H1 (cell line): ENCODE measurements at regions not wholly inside any gene's neighbourhood (a gene's known extent, or its start where the extent isn't known, plus 50 kb on each side); places are given as distances from the start of the nearest gene placed in this dataset.
A peak's percentile ranks its signal among the peaks of the same experiment; 100 is the strongest.

Experiments used
- CTCF ChIA-PET: fragments of 300-600 bp; sonication (Branson Sonifier 250); formaldehyde crosslinking; loops from one replicate; lab custom pipeline; 2021; ENCODE audit not compliant: partially characterized antibody; lab: Charles Lee
- POLR2A ChIA-PET: fragments of 300-600 bp; sonication (Branson Sonifier 250); formaldehyde crosslinking; loops from one replicate; lab custom pipeline; 2021; ENCODE audit warnings: inconsistent platforms; ENCODE audit not compliant: partially characterized antibody; lab: Charles Lee
- DNase-seq, 2 experiments: peaks; one replicate each; pipeline versions ENCODE4 v3.0.0 to v3.0.0-alpha.2; 2010 to 2022; ENCODE audit warnings: low spot score in 2 of 2, low read depth in 1 of 2, mixed read lengths in 1 of 2
- FAIRE-seq: peaks from 2 replicates; lab custom pipeline; 2011; peaks lifted over from hg19 to GRCh38; lab: Jason Lieb, UNC
- H2AFZ ChIP-seq: 2 replicates; pipeline ENCODE4 v1.8.1; 2012; ENCODE audit warnings: low read length, inconsistent platforms
- H2AK5ac ChIP-seq: 2 replicates; pipeline ENCODE4 v1.6.1; 2013; ENCODE audit warnings: low read depth, low read length
- H2BK120ac ChIP-seq: replicated peaks from 2 replicates; pipeline ENCODE3; 2013; ENCODE audit warnings: low read depth, low read length, inconsistent platforms
- H2BK12ac ChIP-seq: 2 replicates; pipeline ENCODE4 v1.6.1; 2013; ENCODE audit warnings: low read depth, low read length
- H2BK15ac ChIP-seq: 2 replicates; pipeline ENCODE4 v1.6.1; 2013; ENCODE audit warnings: low read length
- H2BK20ac ChIP-seq: 2 replicates; pipeline ENCODE4 v1.6.1; 2013; ENCODE audit warnings: low read length
- H2BK5ac ChIP-seq: 2 replicates; pipeline ENCODE4 v1.6.1; 2013; ENCODE audit warnings: low read depth, low read length
- H3K14ac ChIP-seq: 2 replicates; pipeline ENCODE4 v1.6.1; 2013; ENCODE audit warnings: inconsistent platforms; ENCODE audit not compliant: insufficient read length
- H3K18ac ChIP-seq: 2 replicates; pipeline ENCODE4 v1.6.1; 2013; ENCODE audit warnings: low read length; ENCODE audit errors: extremely low read depth
- H3K23ac ChIP-seq: 2 replicates; pipeline ENCODE4 v1.6.1; 2013; ENCODE audit warnings: inconsistent platforms; ENCODE audit not compliant: insufficient read length
- H3K23me2 ChIP-seq: 2 replicates; pipeline ENCODE4 v1.6.1; 2013; ENCODE audit warnings: low read depth, low read length
- H3K27ac ChIP-seq: 2 replicates; pipeline ENCODE4 v1.6.1; 2011; ENCODE audit warnings: low read depth, low read length, inconsistent platforms
- H3K27me3 ChIP-seq, 4 experiments: replicated peaks in 1 of 4; 1 replicate in 1 of 4; 2 replicates in 3 of 4; pipeline versions ENCODE4 v1.6.1 to v1.8.1; 2011 to 2013; ENCODE audit warnings: low read length in 3 of 4, mild to moderate bottlenecking in 3 of 4, inconsistent platforms in 2 of 4, mixed read lengths in 2 of 4, moderate library complexity in 1 of 4; ENCODE audit not compliant: control insufficient read depth in 3 of 4, insufficient read depth in 3 of 4; ENCODE audit errors: extremely low read depth in 1 of 4
- H3K36me3 ChIP-seq, 4 experiments: 2 replicates each; pipeline versions ENCODE4 v1.6.1 to v1.8.1; 2011 to 2013; ENCODE audit warnings: mild to moderate bottlenecking in 4 of 4, low read length in 3 of 4, moderate library complexity in 2 of 4, control low read depth in 1 of 4, inconsistent platforms in 1 of 4; ENCODE audit not compliant: insufficient read depth in 4 of 4, control insufficient read depth in 2 of 4
- H3K4ac ChIP-seq: replicated peaks from 2 replicates; pipeline ENCODE3; 2013; ENCODE audit warnings: low read length, low read depth, mixed read lengths, inconsistent platforms; ENCODE audit not compliant: insufficient read length
- H3K4me1 ChIP-seq, 4 experiments: replicated peaks in 1 of 4; 1 replicate in 1 of 4; 2 replicates in 3 of 4; pipeline versions ENCODE4 v1.6.1 to v1.8.1; 2011 to 2013; ENCODE audit warnings: low read length in 3 of 4, inconsistent platforms in 2 of 4, mixed read lengths in 1 of 4; ENCODE audit not compliant: insufficient read depth in 4 of 4, control insufficient read depth in 3 of 4
- H3K4me2 ChIP-seq, 2 experiments: 2 replicates each; pipeline versions ENCODE4 v1.6.1 to v1.8.1; 2011 to 2013; ENCODE audit warnings: low read depth in 2 of 2, low read length in 2 of 2, control low read depth in 1 of 2, inconsistent platforms in 1 of 2, mild to moderate bottlenecking in 1 of 2; ENCODE audit not compliant: insufficient read depth in 1 of 2
- H3K4me3 ChIP-seq, 4 experiments: fragments of 200-600, 300-600 bp in 1 of 4; sonication (generic), shearing (Covaris generic), sonication (Bioruptor Twin) in 1 of 4; 2 replicates each; pipeline versions ENCODE4 v1.5.1 to v1.8.1; 2011 to 2016; ENCODE audit warnings: low read length in 4 of 4, low read depth in 3 of 4, control low read depth in 2 of 4, inconsistent platforms in 2 of 4, mild to moderate bottlenecking in 2 of 4, mixed read lengths in 1 of 4, moderate library complexity in 1 of 4; ENCODE audit not compliant: insufficient read depth in 2 of 4; ENCODE audit errors: extremely low read depth in 1 of 4
- H3K56ac ChIP-seq: replicated peaks from 2 replicates; pipeline ENCODE3; 2013; ENCODE audit warnings: low read depth, mild to moderate bottlenecking, mixed read lengths, low read length, inconsistent platforms; ENCODE audit not compliant: insufficient read length
- H3K79me1 ChIP-seq: 2 replicates; pipeline ENCODE4 v1.6.1; 2013; ENCODE audit warnings: low read depth, low read length, control low read depth
- H3K79me2 ChIP-seq, 2 experiments: 2 replicates each; pipeline versions ENCODE4 v1.6.1 to v1.8.1; 2012 to 2013; ENCODE audit warnings: low read length in 2 of 2, mild to moderate bottlenecking in 2 of 2, inconsistent platforms in 1 of 2; ENCODE audit not compliant: insufficient read depth in 2 of 2, control insufficient read depth in 1 of 2
- H3K9ac ChIP-seq, 4 experiments: replicated peaks in 1 of 4; 1 replicate in 1 of 4; 2 replicates in 3 of 4; pipeline versions ENCODE4 v1.6.1 to v1.8.1; 2011 to 2013; ENCODE audit warnings: low read depth in 3 of 4, low read length in 3 of 4, control low read depth in 2 of 4, mild to moderate bottlenecking in 2 of 4, moderate library complexity in 2 of 4, inconsistent platforms in 1 of 4; ENCODE audit errors: extremely low read depth in 1 of 4
- H3K9me3 ChIP-seq, 2 experiments: 2 replicates each; pipeline versions ENCODE4 v1.6.1 to v1.8.1; 2012 to 2013; ENCODE audit warnings: mild to moderate bottlenecking in 2 of 2, moderate library complexity in 2 of 2, control low read depth in 1 of 2, inconsistent platforms in 1 of 2, low read depth in 1 of 2, low read length in 1 of 2, mixed read lengths in 1 of 2; ENCODE audit not compliant: insufficient read depth in 2 of 2
- H4K20me1 ChIP-seq, 2 experiments: replicated peaks in 1 of 2; 2 replicates each; pipeline versions ENCODE3 to v1.8.1; 2011 to 2013; ENCODE audit warnings: inconsistent platforms in 2 of 2, low read length in 2 of 2, mild to moderate bottlenecking in 1 of 2; ENCODE audit not compliant: insufficient read depth in 2 of 2, control insufficient read depth in 1 of 2
- H4K5ac ChIP-seq: 2 replicates; pipeline ENCODE4 v1.6.1; 2013; ENCODE audit warnings: low read length, low read depth, mixed read lengths, inconsistent platforms; ENCODE audit not compliant: insufficient read length
- H4K8ac ChIP-seq: 2 replicates; pipeline ENCODE4 v1.8.0; 2013; ENCODE audit warnings: mild to moderate bottlenecking, moderate library complexity, low read length, inconsistent platforms; ENCODE audit not compliant: insufficient read depth; ENCODE audit errors: extremely low read depth
- H4K91ac ChIP-seq: replicated peaks from 2 replicates; pipeline ENCODE3; 2013; ENCODE audit warnings: low read length, mixed read lengths, inconsistent platforms; ENCODE audit not compliant: insufficient read length
- CBX8 ChIP-seq: fragments of 300-800, 300-1000 bp; sonication (generic); IDR thresholded peaks from 2 replicates; pipeline ENCODE4 v1.7.1; 2016; ENCODE audit warnings: low read depth, low read length, borderline replicate concordance
- HDAC2 ChIP-seq, 2 experiments: fragments of 300-600 bp in 1 of 2; sonication (generic) in 1 of 2; IDR thresholded peaks; 2 replicates each; pipeline ENCODE4 v1.6.1; 2011 to 2012; ENCODE audit warnings: low read depth in 2 of 2, low read length in 2 of 2, mild to moderate bottlenecking in 2 of 2, moderate library complexity in 2 of 2, borderline replicate concordance in 1 of 2, inconsistent platforms in 1 of 2
- PHF8 ChIP-seq: fragments of 200-600 bp; sonication (generic); conservative IDR thresholded peaks from 2 replicates; pipeline ENCODE4 v1.7.1; 2012; ENCODE audit warnings: low read depth, mild to moderate bottlenecking, inconsistent platforms, low read length, moderate library complexity
- RAD21 ChIP-seq, 2 experiments: IDR thresholded peaks in 1 of 2; conservative IDR thresholded peaks in 1 of 2; 2 replicates each; pipeline ENCODE4 v1.6.1; 2011; ENCODE audit warnings: low read depth in 2 of 2, low read length in 2 of 2, improper control_type of control experiment in 1 of 2, inconsistent platforms in 1 of 2, mild to moderate bottlenecking in 1 of 2, moderate library complexity in 1 of 2
- SP4 ChIP-seq: IDR thresholded peaks from 2 replicates; pipeline ENCODE4 v1.6.1; 2012; ENCODE audit warnings: low read length, inconsistent platforms
- WGBS, 2 experiments: shearing (Covaris generic) in 1 of 2; methylation state at CpG; one replicate each; pipeline versions ENCODE4 v1.1.6 to v1.1.7; 2013 to 2015; ENCODE audit warnings: low lambda C conversion rate in 2 of 2, mixed read lengths in 2 of 2, inconsistent platforms in 1 of 2, low coverage in 1 of 2, missing lambda C conversion rate in 1 of 2; ENCODE audit not compliant: insufficient replicate concordance in 2 of 2, insufficient coverage in 1 of 2, insufficient read length in 1 of 2; ENCODE audit errors: extremely low coverage in 1 of 2, missing lambda C conversion rate in 1 of 2; 5-methylcytosine and 5-hydroxymethylcytosine counted together

DNA sequence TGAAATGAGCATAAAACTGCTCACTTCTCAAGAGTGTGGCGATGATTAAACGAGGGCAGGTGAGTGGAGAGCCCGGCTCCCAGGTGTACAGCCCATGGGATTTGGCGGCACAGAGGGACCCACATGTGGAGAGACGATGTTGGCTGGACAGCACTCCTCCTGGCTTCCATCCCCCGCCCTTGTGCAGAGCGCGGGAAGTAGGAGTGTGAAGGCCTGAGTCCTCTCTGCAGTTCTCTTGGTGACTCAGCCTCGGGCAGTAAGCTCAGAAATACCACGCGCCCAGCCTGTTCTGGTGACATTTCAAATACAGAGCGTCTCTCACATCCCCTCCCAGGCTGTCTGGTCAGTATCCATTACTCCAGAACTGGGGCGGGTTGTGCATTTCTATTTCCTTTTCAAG is 94.2 kb upstream of the SRSF6 start:
- no peak overlapping the region for H2BK20ac ChIP-seq
- no peak overlapping the region for H2AFZ ChIP-seq
- no peak overlapping the region for H2BK12ac ChIP-seq
- H3K18ac ChIP-seq = no peak overlapping the region
- CTCF ChIA-PET = interaction anchor here (0.6 to 1.9 kb wide), 3 partner anchors 26 to 1191 kb away, joined by 4 to 6 read pairs (median 4); no protein-coding TSS in a partner anchor
- H4K91ac ChIP-seq = no peak overlapping the region
- H3K23me2 ChIP-seq = no peaks in the 10 kb centered on the region
- no peak overlapping the region for H2BK120ac ChIP-seq
- no peaks in the 10 kb centered on the region for H3K9me3 ChIP-seq
- no peak overlapping the region for H3K4ac ChIP-seq
- no peak overlapping the region for H3K14ac ChIP-seq
- no peak overlapping the region for H3K56ac ChIP-seq
- FAIRE-seq = no peak
- no peak overlapping the region for H3K4me2 ChIP-seq
- no peaks in the 10 kb centered on the region for H3K79me1 ChIP-seq
- WGBS, 2 experiments = 88% methylated on average over 13 of the region's 13 CpGs; no CpG with 5 or more reads in 1 of the 2 experiments
- H3K79me2 ChIP-seq = no peaks in the 10 kb centered on the region
- POLR2A ChIA-PET = no interaction called here
- no peak overlapping the region for H2BK5ac ChIP-seq
- H2BK15ac ChIP-seq = no peak overlapping the region
- DNase-seq = no peak
- no peak overlapping the region for H3K4me3 ChIP-seq
- H3K23ac ChIP-seq = no peak overlapping the region
- no peak overlapping the region for H3K9ac ChIP-seq
- no peaks in the 10 kb centered on the region for H3K4me1 ChIP-seq
- H4K5ac ChIP-seq = no peak overlapping the region
- H4K8ac ChIP-seq = peak overlapping the region; percentile 29; the same call in 1 of the 2 replicates
- H4K20me1 ChIP-seq = no peaks in the 10 kb centered on the region
- H3K36me3 ChIP-seq = no peaks in the 10 kb centered on the region
- no peak overlapping the region for H2AK5ac ChIP-seq
- H3K27ac ChIP-seq = no peak overlapping the region
- no peaks in the 10 kb centered on the region; a peak in 1 of 7 replicates for H3K27me3 ChIP-seq
- TF ChIP-seq SP4 (no peak), PHF8 (no peak), CBX8 (no peak), RAD21 (IDR thresholded peaks at IDR 0.05 in 1 of 2, conservative IDR thresholded peaks at IDR 0.05 in 1 of 2; ENCODE audit: low read depth in 2 of 2, low read length in 2 of 2) (no peak), HDAC2 (IDR thresholded peaks at IDR 0.05; ENCODE audit: borderline replicate concordance in 1 of 2, low read depth in 2 of 2, low read length in 2 of 2) (no peak)
